Globus pallidus (tissue), 1 donor: ENCODE measurements at regions not wholly inside any gene's neighbourhood (a gene's known extent, or its start where the extent isn't known, plus 50 kb on each side); places are given as distances from the start of the nearest gene placed in this dataset.

Experiments used
- DNase-seq: peaks from one replicate; pipeline ENCODE4 v3.0.0-alpha.2; 2015; ENCODE audit warnings: low spot score

DNA sequence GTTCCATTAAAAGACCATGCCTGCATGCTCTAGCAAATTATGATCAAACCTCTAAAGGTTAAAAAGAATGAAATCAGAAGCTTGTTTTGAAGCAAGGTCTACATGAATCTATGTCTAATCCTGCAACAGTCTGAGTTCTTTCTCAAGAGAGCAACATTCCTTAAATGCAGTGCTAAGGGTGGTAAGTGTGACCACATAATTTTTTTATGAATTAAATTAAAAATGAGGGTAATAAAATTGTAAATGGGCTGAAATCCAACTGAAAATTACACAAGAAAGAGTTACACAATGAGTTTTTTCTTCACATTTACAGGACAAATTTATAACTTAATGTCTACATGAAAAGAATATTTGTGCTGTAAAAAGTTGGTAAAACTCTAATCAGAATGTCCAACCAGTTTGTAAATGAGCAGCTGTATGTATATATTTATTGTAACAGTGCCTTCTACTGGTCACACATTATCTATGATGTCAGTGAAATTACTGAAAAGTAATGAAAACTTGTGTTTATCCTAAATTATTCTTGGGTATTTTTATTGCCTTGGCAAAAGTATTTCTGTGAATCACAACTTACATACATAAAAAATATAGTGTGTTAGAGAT, 336.3 kb upstream of the PITX2 start:
- DNase-seq = no peak

DNA sequence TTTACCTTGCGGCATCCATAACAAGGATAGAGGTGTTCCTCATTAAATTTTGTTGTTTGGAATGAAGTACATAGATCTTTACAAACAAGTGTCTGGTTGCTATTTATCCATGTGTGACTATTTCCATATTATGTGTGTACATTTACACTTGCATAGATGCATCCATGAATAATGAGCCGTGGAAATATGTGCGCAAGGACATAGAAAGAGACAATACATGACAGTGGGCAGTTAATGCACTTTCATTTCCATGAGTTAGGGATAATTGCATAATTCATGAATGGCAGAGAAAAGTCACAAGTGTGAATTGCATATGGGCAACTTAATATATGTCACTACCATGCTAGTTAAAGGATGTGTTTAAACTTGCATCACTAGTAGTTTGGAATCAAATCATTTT, 338.2 kb upstream of the PITX2 start:
- no peak for DNase-seq

DNA sequence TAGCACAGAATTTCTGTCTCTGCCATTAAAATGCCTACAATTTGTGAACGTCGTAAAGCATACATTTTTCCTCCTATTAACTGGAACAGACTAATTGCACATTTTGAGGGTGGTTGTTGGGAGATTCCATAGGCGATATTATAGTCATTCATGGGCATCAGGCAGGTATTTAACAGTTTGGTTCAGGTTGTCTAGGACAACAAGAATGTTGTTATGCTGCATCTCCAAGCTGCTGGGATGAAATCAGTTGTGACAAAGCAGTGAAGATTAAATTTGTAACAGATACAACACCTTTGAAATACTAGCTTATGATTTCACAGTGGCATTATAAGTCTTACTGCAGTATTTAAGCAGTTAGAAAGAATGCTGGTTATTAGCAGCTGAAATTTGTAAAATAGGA, 339.7 kb upstream of the PITX2 start:
- no peak for DNase-seq

DNA sequence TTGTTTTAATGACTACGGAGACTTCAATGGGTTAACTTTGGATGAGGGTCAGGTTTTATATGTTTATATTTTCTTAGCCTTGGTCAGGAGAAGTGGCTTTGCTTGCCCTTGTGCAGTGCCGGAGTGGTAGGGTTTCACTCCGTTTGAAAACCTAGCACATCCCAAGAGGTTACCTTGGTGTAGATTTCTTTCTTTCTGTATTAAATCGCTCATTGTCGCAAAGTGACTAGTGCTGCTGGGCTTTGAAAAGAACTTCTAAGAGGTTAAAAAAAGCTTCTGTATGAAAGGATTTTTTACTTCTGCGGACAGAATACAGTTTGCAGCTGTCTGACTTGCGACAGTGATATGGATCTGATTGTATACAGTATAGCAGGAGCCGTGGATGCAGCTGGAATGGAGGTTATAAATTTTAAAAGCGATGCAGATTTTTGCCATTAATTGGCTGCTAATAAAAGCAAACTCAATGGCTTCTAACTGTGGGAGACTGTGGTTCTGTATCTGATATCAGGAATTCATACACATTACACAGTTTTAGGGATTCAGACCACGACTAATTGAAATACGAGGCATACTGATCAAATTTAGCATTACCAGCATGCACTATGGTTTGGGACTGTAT, 340.9 kb upstream of the PITX2 start:
- no peak for DNase-seq

DNA sequence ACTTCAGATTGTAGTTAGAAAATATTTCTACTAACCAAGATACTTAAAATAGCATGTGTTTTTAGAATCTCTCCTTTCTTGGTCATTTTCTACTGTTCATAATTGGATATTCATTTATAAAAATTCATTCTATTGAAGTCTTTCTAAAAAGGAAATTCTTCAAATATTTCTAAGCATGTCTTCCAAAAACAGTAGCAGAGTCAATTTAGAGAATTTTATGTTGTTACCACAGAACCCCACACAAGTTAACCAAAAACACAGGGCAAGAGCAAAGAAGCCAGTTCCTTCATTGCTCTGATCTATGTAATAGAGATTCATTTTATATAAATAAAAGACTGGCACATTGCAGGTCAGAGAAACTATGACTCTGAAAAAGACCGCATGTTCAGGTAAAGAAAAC, 345.1 kb upstream of the PITX2 start:
- no peak for DNase-seq

DNA sequence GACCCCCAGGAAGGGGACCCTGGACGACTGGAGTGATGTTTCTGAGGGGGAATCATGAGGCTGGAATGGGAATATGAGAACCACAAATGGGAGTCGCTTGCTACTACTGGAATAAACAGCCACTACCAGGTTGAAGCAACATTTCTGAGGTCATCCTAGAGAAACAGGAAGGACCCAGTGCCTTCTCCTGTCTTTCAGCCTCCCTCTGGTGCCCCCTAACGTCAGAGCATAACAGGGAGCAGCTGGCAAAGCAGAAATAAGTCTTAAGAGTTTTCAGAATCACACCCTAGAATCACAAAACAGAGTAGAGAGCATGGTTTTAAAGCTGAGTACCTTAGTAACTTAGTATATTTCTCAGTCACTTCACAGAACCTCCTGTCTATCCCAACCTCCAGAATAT, 347.8 kb upstream of the PITX2 start:
- no peak for DNase-seq

DNA sequence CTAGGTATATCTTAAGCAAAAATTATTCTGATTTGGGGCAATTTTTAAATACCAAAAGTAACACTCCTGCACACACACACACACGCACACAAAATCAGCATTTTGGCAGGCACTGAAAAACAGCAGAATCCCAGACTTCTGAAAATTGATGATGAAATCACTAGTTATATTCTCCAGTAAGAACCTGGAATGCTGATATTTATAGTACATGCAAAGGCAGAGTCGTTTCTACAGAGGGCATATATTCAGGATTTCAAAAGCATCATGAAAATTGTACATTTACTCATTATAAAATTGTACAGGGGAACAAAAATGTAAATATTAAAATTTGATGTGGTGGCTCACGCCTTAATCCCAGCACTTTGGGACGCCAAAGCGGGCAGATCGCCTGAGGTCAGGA, 352.5 kb upstream of the PITX2 start:
- no peak for DNase-seq

DNA sequence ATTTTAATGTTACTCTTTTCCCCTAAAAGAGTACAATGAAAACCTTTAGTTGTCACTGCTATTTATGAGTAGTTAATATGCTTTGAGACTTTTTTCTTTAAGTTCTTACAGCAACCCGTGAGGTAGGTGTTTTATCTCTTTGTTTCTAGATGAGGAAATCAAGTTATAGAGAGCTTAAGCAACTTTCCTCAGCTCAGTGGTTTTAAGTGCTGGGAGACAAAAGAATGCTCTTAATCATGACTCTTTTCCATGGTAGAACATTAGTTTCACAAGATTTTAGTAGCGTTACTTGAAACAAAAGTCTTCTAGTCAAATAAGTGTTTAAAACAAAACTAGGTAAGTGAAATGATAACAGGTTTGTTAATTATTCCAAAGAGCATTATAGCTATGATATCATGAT, 354.7 kb upstream of the PITX2 start:
- no peak for DNase-seq

DNA sequence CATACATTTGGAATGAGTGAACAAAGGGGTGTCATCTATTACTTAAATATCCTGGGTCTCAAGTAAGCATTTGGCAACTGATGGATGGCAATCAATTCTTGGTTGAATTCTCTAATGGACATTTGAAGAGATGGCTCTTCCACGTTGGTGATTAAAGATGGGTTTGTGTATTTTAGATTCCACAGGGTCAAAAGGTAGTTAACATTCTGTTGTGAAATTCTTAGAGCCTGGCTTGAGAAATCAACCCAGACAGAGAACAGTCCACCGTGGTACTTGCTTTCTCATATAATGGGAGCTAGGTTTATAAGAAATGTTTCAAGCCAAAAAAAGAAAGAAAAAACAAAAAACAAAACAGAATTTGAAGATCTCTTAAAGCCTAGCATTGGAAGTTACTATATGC, 355.9 kb upstream of the PITX2 start:
- no peak for DNase-seq

DNA sequence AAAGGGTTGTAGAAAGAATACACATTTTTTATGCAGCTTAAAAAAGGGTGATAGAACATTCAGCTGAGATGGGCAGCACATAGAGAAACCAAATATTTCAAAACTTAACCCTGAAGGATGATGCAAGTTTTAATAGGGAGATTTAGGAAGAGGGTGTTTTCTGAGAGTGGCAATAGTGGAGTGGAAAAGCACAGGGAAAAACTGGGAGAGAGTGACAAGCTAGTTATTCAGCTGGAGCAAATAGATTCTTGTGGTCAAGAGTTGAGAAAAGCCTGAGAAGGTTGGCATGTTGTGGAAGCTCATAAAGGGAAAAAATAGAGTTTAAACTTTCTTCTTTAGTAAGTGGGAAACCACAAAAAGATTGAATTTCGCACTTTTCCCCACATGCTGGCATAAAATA, 359.6 kb upstream of the PITX2 start:
- DNase-seq = no peak

DNA sequence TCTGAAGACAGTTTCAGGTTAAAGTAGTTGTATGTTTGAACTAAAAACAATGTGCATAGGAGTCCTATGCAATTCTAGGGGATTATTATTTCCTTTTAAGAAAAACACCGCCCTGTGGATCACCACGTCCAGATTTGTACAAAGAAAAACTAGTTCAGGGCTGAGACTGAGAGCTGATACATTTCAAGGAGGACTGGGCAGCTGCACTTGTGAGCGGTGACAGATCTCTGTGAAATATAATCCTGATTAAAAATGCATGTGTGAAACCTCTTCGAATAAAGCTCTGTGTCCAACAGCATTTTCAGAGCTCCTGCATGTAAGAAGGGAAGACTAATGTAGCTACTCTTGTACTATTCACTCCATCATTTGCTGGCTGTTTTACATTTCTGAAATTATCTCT, 365.8 kb upstream of the PITX2 start:
- DNase-seq = no peak

DNA sequence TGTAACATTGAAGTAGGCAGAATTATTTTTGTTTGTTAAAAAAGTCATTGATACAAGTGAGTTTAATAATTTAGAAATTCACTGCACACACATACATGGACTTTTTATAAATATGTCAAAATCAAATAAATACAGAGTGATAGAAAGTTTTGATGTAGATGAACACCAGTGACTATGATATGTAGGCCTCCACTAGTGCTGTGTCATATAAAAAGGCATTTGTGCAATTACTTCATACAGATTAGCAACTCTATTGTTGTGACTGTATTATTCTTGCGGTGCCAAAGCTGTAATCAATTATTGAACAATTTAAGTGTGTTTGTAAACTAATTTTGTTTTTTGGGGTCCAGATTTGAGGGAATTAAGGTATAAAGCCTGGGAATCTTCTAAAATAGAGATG, 366.2 kb upstream of the PITX2 start:
- no peak for DNase-seq

DNA sequence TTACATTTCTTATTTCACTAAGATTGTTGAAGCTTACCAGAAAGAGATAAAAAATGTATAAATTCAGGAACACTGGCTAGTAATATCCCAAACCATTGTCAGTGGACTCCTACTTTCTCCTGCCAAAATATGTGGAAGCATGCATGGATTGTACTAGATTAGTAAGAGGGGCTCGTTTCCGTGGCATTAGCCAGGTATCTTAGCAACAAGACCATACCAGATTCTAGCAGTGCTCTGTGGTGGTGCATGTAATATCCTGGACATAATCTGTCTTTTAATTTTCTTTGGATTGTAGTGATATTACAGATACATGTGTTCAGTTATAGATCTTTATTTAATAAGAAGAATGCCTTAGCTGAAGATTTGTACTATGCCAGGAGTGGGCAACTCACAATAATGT, 371.9 kb upstream of the PITX2 start:
- DNase-seq = no peak

DNA sequence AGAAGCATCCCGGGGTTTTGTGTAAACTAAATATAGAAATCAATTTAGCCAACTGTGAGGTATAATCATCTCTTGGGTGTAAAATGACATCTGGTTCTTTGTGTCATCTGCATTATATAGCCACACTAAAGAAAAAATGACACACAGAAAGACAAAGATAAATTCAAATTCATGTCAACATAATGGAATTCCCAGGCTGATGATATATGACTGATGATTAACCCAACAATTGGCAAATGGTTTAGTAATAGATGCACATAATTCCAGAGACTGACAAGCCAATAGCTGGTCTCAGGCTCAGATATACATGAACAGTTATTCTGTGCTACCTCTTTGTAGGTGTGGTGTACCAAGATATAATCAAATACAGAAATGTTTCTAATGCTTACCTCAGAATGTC, 375.4 kb upstream of the PITX2 start:
- DNase-seq = no peak

DNA sequence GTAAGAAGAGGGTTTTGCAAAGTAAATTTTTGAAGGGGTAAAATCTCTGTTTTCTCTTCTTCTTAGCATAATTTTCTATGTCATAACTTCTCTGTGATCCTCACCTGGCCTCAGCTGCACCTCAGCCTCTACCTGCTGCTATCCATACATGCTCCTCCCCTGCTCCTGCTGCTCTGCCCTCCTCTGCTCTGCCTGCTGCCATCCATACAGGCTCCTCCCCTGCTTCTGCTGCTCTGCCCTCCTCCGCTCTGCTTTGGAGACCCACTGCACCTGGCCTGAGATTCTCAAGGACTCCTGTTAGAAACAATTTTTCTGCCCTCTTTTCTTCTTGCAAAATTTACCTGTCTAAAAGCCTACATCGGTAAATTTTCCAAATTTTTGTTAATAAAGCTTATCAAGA, 388.6 kb upstream of the PITX2 start:
- DNase-seq = no peak

DNA sequence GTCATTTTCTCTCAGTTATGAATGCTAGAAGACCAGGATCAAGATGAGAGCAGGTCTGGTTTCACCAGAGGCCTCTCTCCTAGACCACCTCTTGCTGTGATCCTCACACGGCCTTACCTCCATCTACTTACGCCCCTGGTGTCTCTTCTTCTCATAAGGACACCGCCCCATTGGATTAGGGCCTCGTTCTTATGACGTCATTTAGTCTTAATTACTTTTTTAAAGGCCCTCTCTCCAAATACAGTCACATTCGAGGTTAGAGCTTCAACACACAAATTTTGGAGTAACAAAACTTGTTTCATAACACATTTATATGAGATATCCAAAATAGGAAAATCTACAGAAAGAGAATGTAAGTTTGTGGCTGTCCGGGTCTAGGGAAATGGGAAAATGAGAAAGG, 391.0 kb upstream of the PITX2 start:
- DNase-seq = no peak

DNA sequence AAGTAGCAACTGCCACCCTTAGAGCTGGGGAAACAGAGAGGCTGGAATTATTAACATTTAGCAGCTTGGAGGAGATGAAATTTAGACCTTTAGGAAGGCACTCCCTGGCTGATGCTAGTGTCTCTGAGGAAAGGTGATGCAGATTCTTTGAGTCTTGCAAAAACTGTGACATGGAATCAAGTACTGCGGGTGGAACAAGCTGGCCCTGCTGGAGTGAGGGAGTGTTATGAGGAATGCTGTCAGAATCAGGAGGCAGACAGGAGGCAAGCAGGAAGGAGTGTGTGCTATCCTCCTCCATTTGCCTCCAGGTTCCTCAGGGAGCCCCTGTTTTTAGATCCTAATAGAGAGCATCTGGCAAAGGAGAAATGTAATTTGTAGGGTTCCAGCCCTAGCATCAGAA, 391.7 kb upstream of the PITX2 start:
- no peak for DNase-seq

DNA sequence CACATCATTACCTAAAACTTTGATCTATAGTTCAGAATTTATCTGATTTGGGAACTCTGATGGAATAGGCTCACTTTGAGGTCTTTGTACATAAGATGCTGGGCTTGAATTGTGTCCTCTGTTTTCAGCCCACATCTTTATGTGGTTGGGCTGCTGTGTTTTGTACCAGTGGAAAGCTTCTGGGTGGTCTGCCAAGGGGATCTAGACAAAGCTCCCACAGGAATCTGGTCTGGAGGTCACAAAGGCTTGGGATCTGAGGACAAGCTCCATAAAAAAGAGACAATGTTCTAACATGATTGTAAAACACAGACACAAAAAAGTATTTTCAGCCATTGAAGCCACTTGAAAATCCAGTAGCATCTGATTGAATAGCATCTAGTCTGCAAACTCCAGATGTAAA, 393.5 kb upstream of the PITX2 start:
- DNase-seq = no peak

DNA sequence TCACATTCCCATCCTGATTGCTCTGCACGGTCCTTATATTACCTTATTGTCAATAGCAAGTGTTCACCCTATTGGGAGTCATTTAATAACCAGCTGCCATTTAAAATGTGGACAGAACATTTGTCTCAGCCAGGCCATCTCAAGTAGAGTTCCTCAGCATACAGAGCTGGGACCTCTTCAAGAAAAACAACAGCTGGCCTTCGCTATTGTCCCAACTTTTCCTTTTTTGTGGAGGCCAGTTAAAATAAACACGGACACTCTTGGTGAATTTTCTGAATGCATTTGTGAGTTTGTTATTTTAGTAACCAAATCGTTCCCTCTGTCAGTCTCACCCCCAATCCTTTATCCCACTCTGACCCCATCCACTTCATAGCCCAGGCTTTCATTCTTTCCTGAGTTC, 395.3 kb upstream of the PITX2 start:
- DNase-seq = no peak

DNA sequence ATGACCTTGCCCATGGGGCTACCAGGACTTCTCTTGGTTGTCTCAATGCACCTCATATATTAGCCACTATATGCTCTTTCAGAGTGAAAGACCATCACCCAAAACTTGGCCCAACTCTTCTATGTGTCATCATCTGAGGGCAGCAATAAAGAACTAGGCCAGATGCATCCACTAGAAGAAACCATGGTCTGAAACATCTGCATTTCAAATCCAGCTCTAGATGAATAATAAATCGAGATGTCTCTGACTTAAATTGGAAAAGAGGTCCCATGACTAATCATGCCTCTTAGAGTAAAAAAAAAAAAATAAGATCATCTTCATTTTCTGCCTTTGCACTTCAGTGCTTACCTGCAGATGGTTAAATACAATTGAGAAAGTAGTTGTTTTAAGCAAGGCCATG, 397.6 kb upstream of the PITX2 start:
- DNase-seq = no peak

DNA sequence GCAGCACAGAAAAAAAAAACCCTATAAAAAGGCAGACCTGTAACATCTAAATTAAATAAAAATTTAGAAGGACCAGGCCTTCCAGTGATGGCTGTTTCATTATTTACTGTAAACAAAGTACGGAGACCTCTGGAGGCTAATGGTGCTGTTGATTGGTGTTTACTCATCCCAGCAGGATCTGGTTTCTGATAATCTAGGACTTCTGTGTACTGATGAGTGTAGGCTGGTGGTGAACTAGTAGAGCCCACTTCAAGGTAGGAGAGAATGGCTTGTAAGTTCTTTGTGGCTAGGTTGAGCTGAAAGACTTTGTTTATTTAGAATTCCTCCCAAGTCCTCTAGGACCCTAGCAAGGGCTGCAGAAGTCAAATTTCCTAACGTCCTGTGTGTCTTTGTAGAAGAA, 398.1 kb upstream of the PITX2 start:
- DNase-seq = no peak

DNA sequence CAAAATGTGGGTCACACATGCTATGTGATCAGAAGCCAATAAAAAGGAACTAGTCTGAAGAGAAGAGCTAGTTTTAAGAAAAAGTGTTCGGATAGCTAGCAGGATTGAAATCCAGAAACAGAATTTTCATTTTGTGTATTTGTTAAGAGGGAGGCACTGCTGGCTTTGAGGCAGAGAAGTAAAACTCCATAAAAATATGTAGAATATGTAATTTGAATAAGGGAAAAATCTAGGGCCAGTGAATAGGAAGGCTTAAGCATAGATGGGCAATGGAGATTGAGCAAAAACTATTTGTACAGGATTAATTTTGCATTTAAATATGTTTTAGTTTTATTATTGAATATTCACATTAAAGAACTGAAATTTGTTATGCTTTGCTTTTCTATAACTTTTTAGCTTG, 399.9 kb upstream of the PITX2 start:
- DNase-seq = no peak

DNA sequence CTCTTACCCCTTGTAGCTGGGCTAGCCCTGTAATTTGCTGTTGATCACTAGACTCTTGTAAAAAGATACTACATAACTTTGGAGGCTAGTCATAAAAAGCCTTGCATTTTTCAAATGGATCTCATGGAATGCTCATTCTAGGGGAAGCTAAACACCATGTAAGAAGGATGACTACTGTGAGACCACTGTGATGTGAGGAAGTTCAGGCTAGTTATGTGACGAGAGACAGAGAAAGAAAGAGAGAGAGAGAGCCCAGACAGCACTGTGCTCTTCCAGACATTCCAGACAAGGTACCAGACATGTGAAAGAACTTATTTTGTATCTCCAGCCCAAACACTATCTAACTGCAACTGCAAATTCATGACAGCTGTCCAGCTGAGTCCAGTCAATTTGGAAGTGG, 404.6 kb upstream of the PITX2 start:
- no peak for DNase-seq

DNA sequence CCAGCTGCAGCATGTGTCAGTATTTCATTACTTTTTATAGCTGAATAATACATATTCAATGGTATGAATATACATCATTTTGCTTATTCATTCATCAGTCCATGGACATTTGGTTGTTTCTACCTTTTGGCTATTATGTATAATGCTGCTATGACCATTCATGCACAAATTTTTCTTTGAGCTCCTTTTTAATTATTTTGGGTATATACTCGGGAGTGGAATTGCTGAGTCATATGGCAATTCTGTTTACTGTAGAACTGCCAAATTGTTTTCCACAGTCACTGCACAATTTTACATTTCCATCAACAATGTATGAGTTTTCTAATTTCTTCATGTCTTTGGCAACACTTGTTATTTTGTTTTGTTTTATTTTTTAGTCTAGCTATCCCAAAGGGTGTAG, 405.9 kb upstream of the PITX2 start:
- DNase-seq = no peak
